ENCODE measurements at regions not wholly inside any gene's neighbourhood (a gene's known extent, or its start where the extent isn't known, plus 50 kb on each side); places are given as distances from the start of the nearest gene placed in this dataset.
A peak's percentile ranks its signal among the peaks of the same experiment; 100 is the strongest.

- no peak for DNase-seq
Measured at GRCh38 chr2:219692521-219692920, 65.1 kb downstream of the SLC4A3 start.

- no peak for DNase-seq
Measured at GRCh38 chr2:219695145-219695709, 67.8 kb downstream of the SLC4A3 start.

GRCh38 chr2:219697811-219698747 is 70.6 kb downstream of the SLC4A3 start:
- no peak for DNase-seq

GRCh38 chr2:219698748-219699439 is 71.5 kb downstream of the SLC4A3 start:
- no peak for DNase-seq

GRCh38 chr2:219699440-219699821 is 72.0 kb downstream of the SLC4A3 start:
- no peak for DNase-seq

GRCh38 chr2:219701847-219702634 is 74.6 kb downstream of the SLC4A3 start:
- DNase-seq = no peak

GRCh38 chr2:219702796-219703545 is 75.5 kb downstream of the SLC4A3 start:
- no peak for DNase-seq

GRCh38 chr2:219704878-219705277 is 77.4 kb downstream of the SLC4A3 start:
- no peak for DNase-seq

GRCh38 chr2:219706823-219707281 is 79.4 kb downstream of the SLC4A3 start:
- DNase-seq = no peak

GRCh38 chr2:219707496-219708285 is 80.3 kb downstream of the SLC4A3 start:
- no peak for DNase-seq

GRCh38 chr2:219709331-219709761 is 81.9 kb downstream of the SLC4A3 start:
- no peak for DNase-seq

- peak in 1 of 2 donors; percentile 10 for DNase-seq
Measured at GRCh38 chr2:219713110-219713509, 85.7 kb downstream of the SLC4A3 start.

- no peak for DNase-seq
Measured at GRCh38 chr2:219714681-219715400, 87.4 kb downstream of the SLC4A3 start.

GRCh38 chr2:219718066-219718465 is 90.6 kb downstream of the SLC4A3 start:
- DNase-seq = no peak

- DNase-seq = no peak
Measured at GRCh38 chr2:219719521-219719920, 92.1 kb downstream of the SLC4A3 start.

GRCh38 chr2:219720956-219721355 is 93.5 kb downstream of the SLC4A3 start:
- DNase-seq = no peak

- DNase-seq = no peak
Measured at GRCh38 chr2:219722276-219722879, 94.9 kb downstream of the SLC4A3 start.

GRCh38 chr2:219723311-219723710 is 95.9 kb downstream of the SLC4A3 start:
- DNase-seq = no peak

- DNase-seq = no peak
Measured at GRCh38 chr2:219724628-219725027, 97.2 kb downstream of the SLC4A3 start.

GRCh38 chr2:219726916-219727315 is 99.5 kb downstream of the SLC4A3 start:
- no peak for DNase-seq

Data from CD4-positive, alpha-beta T cell treated with Interferon alpha-2 for 1 hour (primary cell).